Hematopoietic multipotent progenitor cell (in vitro differentiated cells): ENCODE measurements at regions not wholly inside any gene's neighbourhood (a gene's known extent, or its start where the extent isn't known, plus 50 kb on each side); places are given as distances from the start of the nearest gene placed in this dataset.
A peak's percentile ranks its signal among the peaks of the same experiment; 100 is the strongest.
"Not testable (repeated sequence)": the region's sequence is repeated elsewhere in the genome, so short reads cannot be mapped to it uniquely, and the experiment has no call there.

ENCODE experiments used
- DNase-seq, 3 donors: peaks; one replicate each; pipeline ENCODE4 v3.0.0-alpha.2; 2011 to 2015; ENCODE audit warnings: low read depth in 2 of 3, low spot score in 2 of 3

DNA sequence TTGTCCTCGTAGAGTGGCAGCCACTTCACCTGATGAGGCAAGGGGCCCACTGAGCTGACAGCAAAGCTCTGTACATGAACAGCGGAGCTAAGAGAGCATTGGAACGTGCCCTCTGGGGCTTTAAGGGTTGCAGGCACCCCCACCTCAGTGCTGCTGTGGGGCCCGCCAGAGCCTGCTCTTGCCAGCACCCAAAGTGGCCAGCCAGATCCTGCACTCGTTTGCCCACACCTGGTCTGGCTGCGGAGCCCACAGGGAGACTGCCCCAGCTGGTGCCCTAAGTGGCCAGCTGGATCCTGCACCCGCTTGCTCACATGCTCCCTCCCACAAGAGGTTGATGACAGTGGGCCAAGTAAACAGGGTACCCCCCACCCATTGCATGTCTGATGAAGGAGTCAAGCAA is 783.4 kb upstream of the MIR17HG start:
- DNase-seq, result no peak

DNA sequence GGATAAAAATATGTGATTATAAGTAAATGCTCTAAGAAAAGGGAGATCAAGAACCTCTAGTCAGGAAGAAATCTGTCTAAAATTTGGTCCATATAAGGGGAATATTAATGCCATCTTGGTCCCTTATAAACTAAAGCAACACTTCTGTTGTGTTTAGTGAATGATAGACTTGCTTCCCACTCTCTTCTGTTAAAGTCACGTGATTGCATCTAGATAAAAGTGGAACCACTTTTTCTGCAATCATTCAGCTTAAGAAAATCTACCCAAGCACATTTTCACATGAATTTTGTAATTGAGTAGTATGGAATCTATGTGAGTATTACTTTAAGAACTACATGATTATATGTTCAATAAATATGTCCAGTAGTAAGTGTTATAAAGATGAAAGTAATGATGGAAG is 782.9 kb upstream of the MIR17HG start:
- no peak for DNase-seq

GRCh38 chr13:90565985-90566713 is 781.3 kb upstream of the MIR17HG start:
- DNase-seq, result peak in 1 of 3 donors; percentile 2

GRCh38 chr13:90568165-90568564 is 779.3 kb upstream of the MIR17HG start:
- DNase-seq, result no peak

DNA sequence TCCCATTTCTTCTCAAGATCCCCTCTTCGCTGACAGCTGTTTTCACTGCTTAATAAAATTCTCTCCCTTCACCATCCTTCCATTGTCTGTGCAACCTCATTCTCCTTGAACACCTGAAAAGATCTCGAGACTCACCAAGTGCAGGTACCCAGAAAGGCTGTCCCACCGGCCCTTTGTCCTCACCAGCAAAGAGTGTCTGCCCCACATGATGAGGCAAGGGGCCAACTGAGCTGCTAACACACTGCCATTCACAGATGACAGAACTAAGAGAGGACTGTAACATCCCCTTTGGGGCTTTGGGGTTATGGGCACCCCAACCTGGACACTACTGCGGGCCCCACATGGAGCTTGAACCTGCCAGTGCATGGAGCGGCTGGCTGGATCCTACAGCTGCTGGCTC is 771.4 kb upstream of the MIR17HG start:
- DNase-seq, result no peak

DNA sequence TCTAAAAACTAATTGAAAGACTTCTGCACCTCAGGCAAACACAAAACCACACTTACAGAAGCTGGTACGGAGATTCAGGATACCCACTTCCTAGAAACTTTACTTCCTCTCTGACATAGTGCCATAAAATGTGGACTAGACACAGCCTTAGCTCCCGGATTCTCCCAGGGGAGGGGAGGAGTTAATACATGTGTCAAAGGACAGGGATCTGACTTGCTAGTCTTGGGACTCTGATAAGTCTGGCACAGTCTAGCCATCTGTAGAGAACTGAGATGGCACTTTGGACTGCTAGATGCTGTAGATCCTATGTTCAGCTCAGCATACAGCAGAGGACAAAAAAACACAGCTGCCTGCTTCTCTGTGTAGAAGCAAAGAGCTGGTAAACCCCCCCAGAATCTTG is 769.8 kb upstream of the MIR17HG start:
- no peak for DNase-seq

DNA sequence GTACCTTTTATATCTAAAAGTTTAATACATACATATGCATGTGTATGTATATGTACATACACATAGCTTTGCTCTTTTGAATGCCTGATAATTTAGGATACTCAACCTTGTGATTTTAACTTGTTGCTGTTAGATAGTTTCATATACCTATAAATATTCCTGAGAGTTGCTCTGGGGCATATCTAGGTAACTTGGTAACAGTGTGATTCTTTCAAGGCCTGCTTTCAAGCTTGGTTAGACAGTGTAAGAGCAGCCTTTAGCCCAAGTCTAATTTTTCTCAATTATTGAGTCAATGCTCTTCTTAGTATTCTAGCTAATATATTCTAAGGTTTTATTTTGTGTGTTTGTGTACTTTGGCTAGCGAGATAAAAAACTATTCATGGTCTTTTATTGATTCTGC is 762.1 kb upstream of the MIR17HG start:
- DNase-seq, result no peak

- no peak for DNase-seq
Measured at GRCh38 chr13:90591260-90591926, 756.1 kb upstream of the MIR17HG start.

DNA sequence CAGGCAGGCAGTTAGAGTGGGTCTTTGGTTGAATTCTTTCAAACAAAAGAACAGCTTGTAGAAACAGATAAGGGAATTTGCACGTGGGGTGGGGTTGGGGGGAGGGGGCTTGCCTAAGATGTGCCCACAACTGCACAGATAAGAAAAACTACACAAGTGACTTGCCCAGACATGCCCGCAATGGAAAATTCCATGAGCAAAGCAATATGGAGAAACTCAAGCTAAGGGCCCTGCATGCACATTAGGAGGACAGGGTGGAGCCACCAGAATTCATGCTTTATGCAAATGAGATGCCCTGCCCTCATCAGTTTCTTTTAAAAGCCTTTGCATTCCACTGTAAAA is 755.6 kb upstream of the MIR17HG start:
- DNase-seq, result peak in 1 of 3 donors; percentile 26

- DNase-seq, result no peak
Measured at GRCh38 chr13:90592943-90593342, 754.5 kb upstream of the MIR17HG start.

- no peak for DNase-seq
Measured at GRCh38 chr13:90594681-90595080, 752.8 kb upstream of the MIR17HG start.

- no peak for DNase-seq
Measured at GRCh38 chr13:90605664-90606063, 741.8 kb upstream of the MIR17HG start.

DNA sequence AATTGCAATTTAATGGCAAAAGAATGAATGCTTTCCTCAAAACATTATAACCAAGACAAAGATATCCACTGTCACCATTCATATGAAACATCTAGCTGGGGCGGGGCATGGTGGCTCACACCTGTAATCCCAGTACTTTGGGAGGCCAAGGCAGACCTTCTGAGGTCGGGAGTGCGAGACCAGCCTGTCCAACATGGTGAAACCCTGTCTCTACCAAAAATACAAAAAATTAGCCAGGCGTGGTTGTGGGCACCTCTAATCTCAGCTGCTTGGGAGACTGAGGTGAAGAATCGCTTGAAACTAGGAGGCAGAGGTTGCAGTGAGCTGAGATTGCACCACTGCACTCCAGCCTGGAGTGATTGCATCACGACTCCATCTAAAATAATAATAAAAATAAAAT is 740.6 kb upstream of the MIR17HG start:
- DNase-seq, result not testable (repeated sequence)

- DNase-seq, result no peak
Measured at GRCh38 chr13:90612391-90612790, 735.1 kb upstream of the MIR17HG start.

- DNase-seq, result no peak
Measured at GRCh38 chr13:90613076-90613795, 734.3 kb upstream of the MIR17HG start.

- no peak for DNase-seq
Measured at GRCh38 chr13:90615236-90615635, 732.3 kb upstream of the MIR17HG start.

DNA sequence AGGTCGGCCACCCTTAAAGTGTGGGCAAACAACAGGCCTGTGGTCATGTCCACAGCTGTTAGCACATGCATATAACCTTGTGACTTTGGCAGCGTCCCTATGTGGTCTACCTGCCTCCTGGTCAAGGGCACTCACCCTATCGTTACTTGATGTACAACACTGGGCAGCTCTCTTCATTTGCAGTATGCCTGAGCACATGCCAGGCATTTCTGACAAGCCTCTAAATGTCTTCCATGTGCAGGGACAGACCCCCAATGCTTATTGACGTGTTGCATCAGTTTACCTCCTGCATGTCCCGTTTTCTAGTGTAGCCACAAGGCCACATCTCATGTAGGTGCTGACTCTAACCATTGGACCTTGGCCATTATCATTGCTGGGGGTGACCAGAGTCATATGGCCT is 731.7 kb upstream of the MIR17HG start:
- no peak for DNase-seq

DNA sequence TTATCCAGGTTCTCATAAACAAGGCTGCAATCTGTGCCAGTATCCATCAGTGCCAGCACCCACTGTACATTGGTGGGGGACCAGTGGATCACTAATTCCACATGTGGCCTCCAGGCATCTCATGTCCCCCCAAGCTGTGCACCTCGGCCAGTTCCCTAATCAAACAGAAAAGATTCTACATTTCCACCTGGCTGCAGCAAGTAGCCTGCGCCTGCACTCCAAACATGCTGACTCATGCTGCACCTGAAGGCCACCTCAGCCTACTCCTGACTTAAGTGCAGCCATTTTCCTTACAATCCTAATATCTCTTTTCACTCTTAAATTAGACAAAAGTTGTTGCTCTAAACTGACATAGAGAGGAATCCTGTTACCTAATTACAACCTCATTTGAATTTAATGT is 729.4 kb upstream of the MIR17HG start:
- DNase-seq, result no peak

DNA sequence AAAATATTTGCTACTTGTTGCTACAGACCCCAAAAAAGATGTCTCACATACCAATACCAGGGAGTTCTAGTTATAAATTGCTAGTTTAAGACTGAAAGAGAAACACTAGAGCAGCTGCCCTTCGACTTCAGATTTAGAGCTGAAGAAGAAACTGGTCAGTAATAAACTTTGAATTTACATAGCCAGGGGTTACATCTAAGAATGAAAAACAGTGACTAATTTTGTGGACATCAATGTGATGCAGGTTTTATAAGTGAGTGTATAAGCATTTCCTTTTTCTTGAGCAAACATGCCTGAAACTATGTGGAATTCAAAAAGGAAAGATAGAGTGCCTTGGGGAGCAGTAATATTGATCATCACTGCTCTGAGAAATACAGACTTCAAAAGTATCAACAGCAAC is 724.9 kb upstream of the MIR17HG start:
- no peak for DNase-seq

DNA sequence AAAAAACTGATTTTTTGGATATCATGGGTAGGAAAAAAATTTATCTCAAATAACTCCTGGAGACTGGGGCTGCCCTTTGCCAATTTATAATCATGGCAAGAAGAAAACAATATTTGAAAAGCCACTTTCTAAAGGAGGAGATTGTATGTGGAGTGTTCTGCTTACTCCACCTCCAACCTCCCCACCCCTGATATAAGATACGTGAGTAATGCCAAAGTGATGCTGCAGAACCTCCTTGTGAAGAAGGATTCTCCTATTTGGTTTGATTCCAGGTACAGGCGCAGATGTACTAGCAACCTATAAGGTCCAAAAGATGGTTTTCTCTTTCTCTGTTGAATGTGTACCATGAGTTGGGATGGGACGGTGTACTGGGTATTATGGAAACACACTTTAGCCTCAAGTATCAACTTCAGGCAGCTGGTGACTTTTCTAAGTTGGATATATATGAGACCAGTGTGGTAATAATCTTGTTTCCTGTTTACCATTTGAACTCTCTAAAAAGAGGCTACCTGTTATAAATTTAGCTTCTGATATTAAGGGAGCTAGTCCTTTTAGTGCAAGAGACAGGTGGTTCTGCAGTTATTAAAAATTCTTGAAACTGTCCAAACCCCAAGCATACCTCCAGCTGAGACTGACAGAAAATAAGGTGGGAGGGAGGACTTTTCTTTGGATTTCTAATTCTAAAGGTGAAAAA is 724.0 kb upstream of the MIR17HG start:
- DNase-seq, result no peak

GRCh38 chr13:90627813-90628212 is 719.7 kb upstream of the MIR17HG start:
- DNase-seq, result no peak
